NCI-H524 (cell line): ENCODE measurements at regions not wholly inside any gene's neighbourhood (a gene's known extent, or its start where the extent isn't known, plus 50 kb on each side); places are given as distances from the start of the nearest gene placed in this dataset.

Source experiments
- DNase-seq, 2 experiments: peaks; one replicate each; lab custom pipeline; 2025; lab: John Stamatoyannopoulos, UW

GRCh38 chr10:62710182-62710581 is 94.3 kb upstream of the ADO start:
- DNase-seq = no peak

- no peak for DNase-seq
Measured at GRCh38 chr10:62715383-62715782, 89.1 kb upstream of the ADO start.

GRCh38 chr10:62718585-62718984 is 85.9 kb upstream of the ADO start:
- DNase-seq = no peak

GRCh38 chr10:62719061-62719460 is 85.5 kb upstream of the ADO start:
- no peak for DNase-seq

GRCh38 chr10:62721687-62722086 is 82.8 kb upstream of the ADO start:
- no peak for DNase-seq

- DNase-seq = no peak
Measured at GRCh38 chr10:62723375-62723774, 81.1 kb upstream of the ADO start.

GRCh38 chr10:62724465-62724864 is 80.1 kb upstream of the ADO start:
- no peak for DNase-seq

GRCh38 chr10:62726142-62726541 is 78.4 kb upstream of the ADO start:
- no peak for DNase-seq

- no peak for DNase-seq
Measured at GRCh38 chr10:62726638-62727037, 77.9 kb upstream of the ADO start.

- DNase-seq = no peak
Measured at GRCh38 chr10:62727934-62728333, 76.6 kb upstream of the ADO start.

- no peak for DNase-seq
Measured at GRCh38 chr10:62728479-62728878, 76.0 kb upstream of the ADO start.

- DNase-seq = no peak
Measured at GRCh38 chr10:62732841-62733653, 71.5 kb upstream of the ADO start.

- no peak for DNase-seq
Measured at GRCh38 chr10:62733654-62734293, 70.7 kb upstream of the ADO start.

- no peak for DNase-seq
Measured at GRCh38 chr10:62734781-62735463, 69.6 kb upstream of the ADO start.

- no peak for DNase-seq
Measured at GRCh38 chr10:62735464-62736167, 68.9 kb upstream of the ADO start.

- DNase-seq = no peak
Measured at GRCh38 chr10:62736168-62736546, 68.4 kb upstream of the ADO start.

GRCh38 chr10:62738916-62739315 is 65.6 kb upstream of the ADO start:
- no peak for DNase-seq

GRCh38 chr10:62740885-62741745 is 63.4 kb upstream of the ADO start:
- no peak for DNase-seq

- DNase-seq = no peak
Measured at GRCh38 chr10:62741996-62742395, 62.5 kb upstream of the ADO start.

- no peak for DNase-seq
Measured at GRCh38 chr10:62742536-62743061, 61.9 kb upstream of the ADO start.

- no peak for DNase-seq
Measured at GRCh38 chr10:62744136-62744535, 60.4 kb upstream of the ADO start.
